Calu3 (cell line): ENCODE measurements at regions not wholly inside any gene's neighbourhood (a gene's known extent, or its start where the extent isn't known, plus 50 kb on each side); places are given as distances from the start of the nearest gene placed in this dataset.

Source experiments
- BruUV-seq: library from RNA; stranded (reverse); fragments of 400-500 nt; replicated peaks from 2 replicates; lab custom pipeline; 2021; lab: Mats Ljungman, UMichigan
- CTCF ChIA-PET: fragments of 300-600 bp; sonication (Branson Sonifier 250); formaldehyde crosslinking; loops from one replicate; lab custom pipeline; 2022; ENCODE audit warnings: antibody characterized with exemption; lab: Charles Lee
- DNase-seq: peaks from one replicate; pipeline ENCODE4 v3.0.0; 2022
- H3K27ac Mint-ChIP-seq: one replicate; pipeline ENCODE4 v1.8.0; 2022; ENCODE audit warnings: mixed read lengths; ENCODE audit not compliant: unreplicated experiment
- H3K27me3 Mint-ChIP-seq: one replicate; pipeline ENCODE4 v1.8.0; 2022; ENCODE audit warnings: mixed read lengths; ENCODE audit not compliant: unreplicated experiment
- H3K36me3 Mint-ChIP-seq: one replicate; pipeline ENCODE4 v1.8.0; 2022; ENCODE audit warnings: mild to moderate bottlenecking, moderate library complexity, mixed read lengths; ENCODE audit not compliant: insufficient read depth, unreplicated experiment
- H3K4me1 Mint-ChIP-seq: one replicate; pipeline ENCODE4 v1.8.0; 2022; ENCODE audit warnings: mild to moderate bottlenecking, low read depth, mixed read lengths; ENCODE audit not compliant: unreplicated experiment
- H3K4me3 Mint-ChIP-seq: one replicate; pipeline ENCODE4 v1.8.0; 2022; ENCODE audit warnings: mild to moderate bottlenecking, low read depth, moderate library complexity, mixed read lengths; ENCODE audit not compliant: unreplicated experiment
- H3K9me3 Mint-ChIP-seq: one replicate; pipeline ENCODE4 v1.8.0; 2022; ENCODE audit warnings: low read depth, mixed read lengths; ENCODE audit not compliant: unreplicated experiment
- CTCF ChIP-seq: fragments of 200-600 bp; IDR thresholded peaks from one replicate; pipeline ENCODE4 v1.8.0; 2022; ENCODE audit warnings: antibody characterized with exemption; ENCODE audit not compliant: unreplicated experiment
- intact Hi-C: fragments of 100-400 bp; cut with micrococcal nuclease; formaldehyde crosslinking; loops from one replicate; pipeline ENCODE4 v1.10.0; 2022; ENCODE audit not compliant: unreplicated experiment

- Mint-ChIP-seq H3K4me3 (no peak overlapping the region), H3K9me3 (peaks cover 3% of the 10 kb centered on the region), H3K27ac (no peak overlapping the region), H3K4me1 (peaks cover 13% of the 10 kb centered on the region), H3K27me3 (no peaks in the 10 kb centered on the region), H3K36me3 (no peaks in the 10 kb centered on the region)
- intact Hi-C loops, result no loop called here
- TF ChIP-seq CTCF, result no peak
- no TSS peak for BruUV-seq
- CTCF ChIA-PET, result interaction anchor here (0.5 kb wide), 1 partner anchor 112 kb away, joined by 3 read pairs; no protein-coding TSS in a partner anchor
- no peak for DNase-seq
Measured at GRCh38 chr6:85191656-85192055, 258.2 kb upstream of the NT5E start.

- H3K4me3 Mint-ChIP-seq, result no peak overlapping the region
- peaks cover 3% of the 10 kb centered on the region for H3K9me3 Mint-ChIP-seq
- H3K27ac Mint-ChIP-seq, result peak overlapping the region; percentile 47
- intact Hi-C loops, result no loop called here
- H3K27me3 Mint-ChIP-seq, result no peaks in the 10 kb centered on the region
- TF ChIP-seq CTCF, result no peak
- no TSS peak for BruUV-seq
- CTCF ChIA-PET, result interaction anchor here (0.5 to 0.7 kb wide), 2 partner anchors 26 to 612 kb away, joined by 3 read pairs; no protein-coding TSS in a partner anchor
- H3K4me1 Mint-ChIP-seq, result peaks cover 22% of the 10 kb centered on the region
- DNase-seq, result no peak
- H3K36me3 Mint-ChIP-seq, result no peaks in the 10 kb centered on the region
Measured at GRCh38 chr6:85186546-85187175, 263.2 kb upstream of the NT5E start.

GRCh38 chr6:85185977-85186376 is 263.9 kb upstream of the NT5E start:
- BruUV-seq, result no TSS peak
- no peak for DNase-seq
- Mint-ChIP-seq H3K9me3 (peaks cover 3% of the 10 kb centered on the region), H3K27me3 (no peaks in the 10 kb centered on the region), H3K27ac (no peak overlapping the region), H3K36me3 (no peaks in the 10 kb centered on the region), H3K4me3 (no peak overlapping the region), H3K4me1 (peaks cover 22% of the 10 kb centered on the region)
- no peak for TF ChIP-seq CTCF
- intact Hi-C loops, result no loop called here
- CTCF ChIA-PET, result no interaction called here

- no peaks in the 10 kb centered on the region for H3K9me3 Mint-ChIP-seq
- no peak for TF ChIP-seq CTCF
- DNase-seq, result no peak
- intact Hi-C loops, result no loop called here
- BruUV-seq, result no TSS peak
- no peak overlapping the region for H3K27ac Mint-ChIP-seq
- H3K4me1 Mint-ChIP-seq, result peaks cover 22% of the 10 kb centered on the region
- H3K27me3 Mint-ChIP-seq, result no peaks in the 10 kb centered on the region
- no peaks in the 10 kb centered on the region for H3K36me3 Mint-ChIP-seq
- H3K4me3 Mint-ChIP-seq, result no peak overlapping the region
- CTCF ChIA-PET, result no interaction called here
Measured at GRCh38 chr6:85183841-85184240, 266.0 kb upstream of the NT5E start.
